ENCODE measurements at regions not wholly inside any gene's neighbourhood (a gene's known extent, or its start where the extent isn't known, plus 50 kb on each side); places are given as distances from the start of the nearest gene placed in this dataset.
"Not testable (repeated sequence)": the region's sequence is repeated elsewhere in the genome, so short reads cannot be mapped to it uniquely, and the experiment has no call there.

DNA sequence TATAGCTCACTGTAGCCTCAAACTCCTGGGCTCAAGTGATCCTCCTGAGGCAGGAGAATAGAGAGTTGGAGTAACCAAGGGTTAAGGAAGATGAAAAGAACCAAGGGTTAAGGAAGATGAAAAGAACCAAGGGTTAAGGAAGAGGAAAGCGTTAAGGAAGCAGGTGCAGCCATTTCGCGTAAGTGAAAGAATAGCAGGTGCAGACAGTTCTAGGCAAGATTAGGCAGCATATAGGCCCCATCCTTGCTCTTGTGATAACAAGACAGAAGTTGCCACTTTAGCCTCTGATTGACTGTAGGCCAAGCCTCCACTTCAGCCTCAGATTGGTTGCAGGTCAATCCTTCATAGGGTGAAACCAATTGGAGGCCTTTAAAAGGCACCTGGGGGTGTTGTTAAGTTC is 677.4 kb downstream of the PDCD6IP start:
- no peak for DNase-seq (ENCODE audit: low read depth in 2 of 2)

DNA sequence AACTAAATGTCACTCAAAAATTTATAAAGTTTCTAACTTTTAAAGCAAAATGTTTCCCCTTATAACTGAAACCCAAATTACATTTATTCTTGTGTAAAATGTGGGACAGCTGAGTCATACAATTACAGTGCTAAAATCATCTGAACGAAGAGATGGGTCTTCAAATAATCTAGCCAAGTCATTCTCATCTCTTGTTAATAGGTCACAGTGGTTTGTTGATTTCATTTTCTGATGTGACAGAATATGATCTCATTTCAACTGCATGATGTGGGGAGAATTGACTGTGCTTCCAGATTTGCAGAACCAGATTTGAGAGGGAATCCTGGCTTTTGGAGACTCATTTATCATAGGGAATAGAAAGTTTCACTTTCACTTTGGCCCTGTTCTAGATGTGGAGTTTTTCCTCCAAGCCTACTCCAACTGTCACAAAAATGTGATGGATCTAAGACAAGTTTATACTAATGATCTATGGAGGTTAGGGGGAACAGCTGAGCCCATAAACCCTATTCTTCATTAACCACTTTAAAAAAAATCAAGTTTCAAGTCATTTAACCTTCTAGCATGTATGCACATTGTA is 685.0 kb downstream of the PDCD6IP start:
- no peak for DNase-seq (ENCODE audit: low read depth in 2 of 2)

DNA sequence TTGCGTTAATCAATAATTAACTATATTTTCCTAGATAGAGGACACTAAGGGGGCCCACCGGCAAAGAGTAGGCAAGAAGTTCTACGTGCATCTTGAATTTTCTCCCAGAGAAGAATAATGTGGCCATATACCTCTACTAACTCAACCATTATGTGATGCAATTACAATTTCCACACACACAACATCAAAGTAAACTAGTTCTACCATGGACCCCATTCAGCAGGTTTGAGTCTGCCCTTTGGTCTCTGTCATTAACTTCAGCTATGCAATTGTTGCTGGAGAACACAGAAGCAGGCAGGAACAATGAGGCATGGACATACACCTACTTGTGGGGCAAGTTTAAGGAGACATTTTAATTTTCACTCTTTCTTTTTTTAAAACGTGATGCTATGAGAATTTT is 705.9 kb downstream of the PDCD6IP start:
- DNase-seq (ENCODE audit: low read depth in 2 of 2): no peak

DNA sequence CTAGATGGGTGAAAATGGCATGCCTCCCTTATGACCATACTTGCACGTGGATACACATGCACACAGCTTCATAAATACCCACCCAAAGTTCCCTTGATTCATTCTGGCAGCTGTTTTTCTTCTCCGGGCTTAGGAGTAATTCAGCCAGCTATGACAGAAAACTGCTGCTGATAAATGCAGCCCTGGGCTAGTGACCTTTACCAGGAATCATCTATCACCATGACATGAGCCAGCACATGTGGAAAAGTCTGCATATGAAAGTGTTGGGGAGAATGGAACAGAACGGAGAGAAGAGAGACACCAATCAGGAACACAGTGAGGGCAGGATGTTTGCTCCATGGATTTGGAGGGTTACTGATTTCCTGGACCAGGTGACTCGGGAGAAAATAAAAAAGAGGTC is 706.3 kb downstream of the PDCD6IP start:
- no peak for DNase-seq (ENCODE audit: low read depth in 2 of 2)

DNA sequence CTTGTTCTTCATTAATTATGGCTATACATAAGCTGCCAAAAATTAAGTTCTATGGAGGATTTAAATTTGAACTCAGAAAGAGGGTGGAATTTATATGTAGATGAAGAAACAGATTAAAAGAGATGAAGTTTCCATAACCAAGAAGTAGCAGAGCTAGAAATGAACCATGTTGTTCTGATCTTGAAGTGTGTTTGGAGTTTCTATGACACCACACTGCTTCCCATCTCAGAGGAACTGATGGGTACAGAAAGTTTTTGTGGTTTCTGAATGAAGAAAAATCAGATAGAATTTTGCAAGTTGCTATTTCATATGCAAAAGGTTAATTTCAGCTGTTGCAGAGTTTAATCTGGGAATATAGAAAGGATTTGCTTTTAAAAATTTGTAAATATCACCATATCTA is 710.3 kb downstream of the PDCD6IP start:
- no peak for DNase-seq (ENCODE audit: low read depth in 2 of 2)

DNA sequence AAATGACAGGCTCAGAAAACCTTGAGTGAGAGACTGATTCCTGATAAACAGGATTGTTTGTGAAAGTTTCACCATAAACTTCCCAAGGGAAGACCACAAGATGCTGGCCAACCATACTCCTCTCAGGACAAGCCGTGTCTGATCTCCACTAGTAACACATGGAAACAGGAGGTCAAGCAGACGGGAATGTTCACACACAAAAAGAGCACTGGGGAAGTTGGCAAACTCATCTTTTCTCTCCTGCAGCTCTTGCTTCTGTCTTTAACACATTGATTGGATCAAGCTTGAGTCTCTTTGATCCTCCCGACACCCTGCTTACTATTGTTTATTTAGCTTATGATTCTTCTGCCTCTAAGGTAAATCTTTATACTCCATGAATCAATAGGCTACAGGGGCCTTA is 713.5 kb downstream of the PDCD6IP start:
- no peak for DNase-seq (ENCODE audit: low read depth in 2 of 2)

DNA sequence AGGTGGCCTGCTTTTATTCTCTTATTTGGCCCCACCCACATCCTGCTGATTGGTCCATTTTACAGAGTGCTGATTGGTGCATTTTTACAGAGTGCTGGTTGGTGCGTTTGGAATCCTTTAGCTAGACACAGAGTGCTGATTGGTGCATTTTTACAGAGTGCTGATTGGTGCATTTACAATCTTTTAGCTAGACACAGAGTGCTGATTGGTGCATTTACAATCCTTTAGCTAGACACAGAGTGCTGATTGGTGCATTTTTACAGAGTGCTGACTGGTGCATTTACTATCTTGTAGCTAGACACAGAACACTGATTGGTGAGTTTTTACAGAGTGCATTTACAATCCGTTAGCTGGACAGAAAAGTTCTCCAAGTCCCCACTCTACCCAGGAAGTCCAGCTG is 720.6 kb downstream of the PDCD6IP start:
- not testable (repeated sequence) for DNase-seq (ENCODE audit: low read depth in 2 of 2)

DNA sequence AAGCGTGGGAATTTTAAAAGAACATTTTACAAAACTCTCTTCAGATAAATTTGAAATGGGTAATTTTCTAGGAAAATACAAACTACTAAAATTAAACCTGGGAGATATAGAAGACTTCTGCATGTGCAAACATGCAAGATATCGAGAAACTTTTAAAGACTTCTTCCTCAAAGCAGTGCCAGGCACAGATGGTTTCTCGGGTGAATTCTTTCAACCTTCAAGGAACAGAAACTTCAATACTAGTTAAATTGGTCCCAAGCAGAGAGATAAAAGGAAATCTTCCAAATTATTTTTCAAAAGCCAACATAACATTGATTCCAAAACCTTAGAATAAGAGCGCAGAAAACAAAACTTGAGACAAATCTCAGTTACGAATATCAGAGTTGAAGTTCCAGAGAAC is 732.7 kb downstream of the PDCD6IP start:
- DNase-seq (ENCODE audit: low read depth in 2 of 2): no peak

DNA sequence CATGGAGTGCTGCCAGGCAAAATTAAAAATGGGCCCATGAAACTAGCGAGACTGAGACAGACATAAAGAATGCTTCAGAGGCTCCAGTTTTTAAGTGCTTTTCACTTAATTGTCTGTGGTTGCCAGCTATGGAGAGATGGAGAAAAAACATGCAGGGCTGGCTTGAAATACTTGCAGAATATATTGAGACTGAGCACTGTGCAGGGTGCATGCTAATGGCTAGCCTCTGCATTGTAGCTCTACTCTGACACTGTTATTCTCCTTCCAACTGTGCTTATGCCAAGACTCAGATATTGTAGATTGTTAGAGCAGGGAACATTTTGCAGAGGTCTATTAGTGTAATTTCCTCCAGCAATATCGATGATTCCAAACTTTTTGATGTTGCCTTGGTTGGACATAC is 735.0 kb downstream of the PDCD6IP start:
- no peak for DNase-seq (ENCODE audit: low read depth in 2 of 2)

DNA sequence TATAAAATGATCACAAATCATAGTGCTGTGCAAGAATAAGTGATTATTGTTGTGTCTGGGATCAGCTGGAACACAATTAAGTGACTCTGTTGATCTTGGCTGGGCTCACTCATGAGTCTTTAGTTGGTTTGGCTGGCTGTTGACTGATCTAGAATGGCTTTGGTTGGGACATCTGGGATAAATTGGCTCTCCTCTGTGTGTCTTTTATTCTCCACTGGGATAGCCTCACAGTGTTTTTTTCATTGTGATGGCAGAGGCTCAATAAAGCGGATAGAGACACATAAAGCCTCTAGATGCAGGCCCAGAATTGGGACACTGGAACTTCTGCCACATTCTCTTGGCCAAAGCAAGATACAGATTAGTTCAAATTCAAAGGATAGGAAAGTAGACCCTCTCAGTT is 735.6 kb downstream of the PDCD6IP start:
- no peak for DNase-seq (ENCODE audit: low read depth in 2 of 2)

DNA sequence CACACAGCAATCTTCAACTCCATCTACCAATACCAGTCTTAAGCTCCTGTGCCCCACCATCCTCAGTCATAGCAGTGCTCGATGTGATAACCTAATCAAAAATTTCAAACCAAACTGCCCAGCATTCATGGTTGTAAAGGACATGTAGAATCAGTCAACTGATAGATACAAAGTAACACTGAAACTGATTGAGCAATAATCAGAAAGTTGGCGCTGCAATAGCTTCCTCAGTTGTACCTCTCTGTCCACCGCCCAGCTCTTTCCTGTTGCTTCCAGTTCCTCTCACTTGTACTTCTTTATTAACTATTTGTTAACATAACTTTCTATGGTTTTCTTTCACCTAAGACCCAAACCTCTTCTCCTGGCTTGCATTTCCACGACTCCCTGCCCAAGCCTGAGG is 745.7 kb downstream of the PDCD6IP start:
- DNase-seq (ENCODE audit: low read depth in 2 of 2): no peak

DNA sequence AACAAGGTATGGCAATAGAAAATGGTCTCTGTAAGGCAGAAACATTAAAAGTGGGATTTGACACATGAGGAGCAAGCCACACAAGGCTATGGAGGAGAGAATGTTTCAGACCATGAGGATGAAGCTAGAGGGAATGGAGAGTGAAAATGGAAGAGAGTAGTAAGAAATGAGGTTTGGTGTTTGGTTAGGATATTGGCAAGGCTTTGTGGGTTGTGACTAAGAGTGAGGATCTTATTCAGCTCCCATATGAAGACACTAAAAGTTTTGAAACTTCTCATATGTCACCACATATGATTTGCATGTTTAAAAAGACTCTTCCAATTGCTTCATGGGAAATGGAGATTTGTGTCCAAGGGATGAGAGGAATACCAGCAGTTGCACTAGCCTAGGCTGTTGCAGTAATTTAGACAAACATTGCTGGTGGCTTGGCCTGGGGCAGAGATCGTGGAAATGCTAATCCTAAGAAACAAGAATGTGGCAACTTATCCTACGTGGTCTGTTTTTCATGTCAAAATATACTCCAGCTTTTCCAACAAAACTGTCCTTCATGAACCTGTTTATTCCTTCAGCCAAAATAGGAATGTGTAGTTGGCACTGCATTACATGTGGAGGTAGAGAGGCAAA is 749.0 kb downstream of the PDCD6IP start:
- no peak for DNase-seq (ENCODE audit: low read depth in 2 of 2)

DNA sequence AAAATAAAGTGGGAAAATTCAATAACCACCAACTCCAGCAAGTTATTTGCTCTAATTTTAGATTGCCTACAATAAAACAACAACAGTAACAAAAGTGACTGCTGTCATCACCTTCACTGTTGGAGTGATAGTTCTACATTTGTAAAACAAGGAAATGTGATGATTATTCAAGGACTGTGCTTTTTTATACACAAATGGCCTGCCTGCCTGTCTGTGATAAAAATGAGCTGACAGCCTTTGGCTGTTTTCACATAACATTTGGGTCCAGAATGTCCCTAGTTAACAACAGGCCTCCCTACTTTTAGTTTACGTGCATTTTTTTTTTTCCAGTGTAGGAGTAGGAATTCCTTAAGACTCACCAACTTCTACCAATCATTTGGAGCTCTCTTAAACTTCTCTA is 768.8 kb downstream of the PDCD6IP start:
- no peak for DNase-seq (ENCODE audit: low read depth in 2 of 2)

DNA sequence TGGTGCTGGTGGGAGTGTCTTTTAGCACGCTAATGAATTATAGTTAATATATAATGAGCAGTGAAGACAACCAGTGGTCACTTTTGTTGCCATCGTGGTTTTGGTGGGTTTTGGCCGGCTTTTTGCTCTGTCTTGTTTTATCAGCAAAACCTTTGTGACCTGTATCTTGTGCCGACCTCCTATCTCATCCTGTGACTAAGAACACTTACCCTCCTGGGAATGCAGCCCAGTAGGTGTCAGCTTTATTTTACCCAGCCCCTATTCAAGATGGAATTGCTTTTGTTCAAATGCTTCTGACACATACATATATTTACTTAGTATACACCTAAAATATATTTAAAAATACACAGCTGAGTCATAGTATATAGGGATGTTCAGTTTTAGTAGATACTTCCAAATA is 770.3 kb downstream of the PDCD6IP start:
- no peak for DNase-seq (ENCODE audit: low read depth in 2 of 2)

DNA sequence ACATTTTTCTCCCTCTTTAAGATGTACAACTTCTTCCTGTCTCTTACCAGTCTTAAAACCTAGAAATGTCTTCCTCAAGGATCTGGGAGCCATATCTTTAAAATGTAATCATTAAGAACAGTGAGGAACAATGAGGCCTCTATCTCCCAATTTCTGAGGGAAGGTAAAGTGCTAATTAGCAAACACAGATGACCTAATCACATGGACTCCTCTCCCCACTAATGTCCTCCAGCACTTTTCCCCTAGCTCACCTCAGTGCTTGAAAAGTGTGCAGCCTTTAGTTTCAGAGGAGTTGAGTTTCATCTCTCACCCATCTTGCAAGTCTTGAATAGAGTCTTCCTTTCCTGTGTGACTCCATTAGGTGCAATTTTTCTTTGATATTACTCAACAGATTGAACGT is 771.0 kb downstream of the PDCD6IP start:
- no peak for DNase-seq (ENCODE audit: low read depth in 2 of 2)

DNA sequence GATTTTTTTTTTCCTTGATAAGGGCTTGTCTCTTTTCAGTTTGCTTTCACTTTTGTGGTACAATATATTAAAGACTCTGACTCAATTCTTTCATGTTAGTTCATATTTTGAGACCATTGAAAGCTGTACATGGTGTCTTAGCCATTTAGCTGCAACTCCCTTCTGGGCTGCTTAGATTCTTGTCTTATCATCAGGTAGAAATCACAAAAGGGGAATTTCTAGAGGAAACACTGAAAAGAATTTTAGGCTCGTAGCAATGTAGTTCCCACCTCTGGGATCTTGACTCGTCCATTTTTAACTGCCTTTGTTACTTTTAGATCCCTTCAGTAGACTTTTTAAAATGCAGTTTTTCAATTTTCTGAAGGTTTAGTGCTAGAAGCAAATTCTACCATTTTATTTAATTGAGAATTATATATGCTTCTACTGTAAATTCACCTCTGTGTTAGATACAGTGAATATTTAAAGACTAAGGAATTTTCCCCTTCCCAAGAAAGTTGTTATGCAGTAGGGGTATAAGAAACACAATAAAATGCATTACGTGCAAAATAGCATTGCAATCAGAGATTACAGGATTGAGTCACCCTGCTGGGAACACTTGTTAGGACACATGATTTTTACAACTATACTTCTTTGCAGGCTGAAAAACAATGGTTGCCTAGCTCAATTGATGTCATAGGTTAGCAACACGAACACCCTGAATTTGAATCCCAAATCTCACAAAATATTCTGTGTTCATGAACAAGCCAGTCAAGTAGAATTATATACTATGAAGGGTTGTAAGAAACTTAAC is 772.7 kb downstream of the PDCD6IP start:
- no peak for DNase-seq (ENCODE audit: low read depth in 2 of 2)

DNA sequence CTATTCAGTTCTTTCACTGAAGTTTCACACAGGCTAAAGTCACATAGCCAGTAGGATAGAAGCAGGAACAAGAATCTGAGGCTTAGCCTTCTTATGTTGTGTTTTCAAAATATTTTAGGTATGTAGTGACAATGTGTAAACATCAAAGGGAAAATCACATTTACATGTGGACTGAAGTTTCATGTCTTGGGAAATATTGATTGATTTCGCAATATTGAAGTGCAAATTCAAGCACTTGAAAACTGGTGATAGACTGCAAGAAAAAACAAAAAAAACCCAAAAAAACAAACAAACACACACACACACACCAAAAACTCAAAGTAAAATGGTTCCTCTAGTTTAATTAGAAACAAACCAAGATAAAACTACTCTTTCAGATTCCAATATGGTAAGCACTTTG is 773.3 kb downstream of the PDCD6IP start:
- no peak for DNase-seq (ENCODE audit: low read depth in 2 of 2)

DNA sequence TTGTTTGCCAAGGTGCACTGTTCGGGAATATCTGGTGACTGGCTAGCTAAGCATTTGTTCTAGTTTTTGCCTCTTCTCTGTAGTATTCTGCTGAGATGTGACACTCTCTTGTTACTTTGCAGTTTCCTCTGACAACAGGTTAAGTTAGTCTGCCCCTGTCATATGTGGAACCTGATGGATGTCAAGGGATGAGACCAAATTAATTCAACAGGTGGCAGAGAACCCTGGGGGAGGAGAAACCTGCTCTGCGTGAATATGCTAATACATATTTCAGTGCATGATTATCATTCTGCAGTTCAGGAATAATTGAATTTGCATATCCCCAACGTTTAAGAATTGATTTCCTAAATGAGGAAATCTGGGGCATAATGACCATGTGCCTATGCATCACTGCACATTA is 777.3 kb downstream of the PDCD6IP start:
- no peak for DNase-seq (ENCODE audit: low read depth in 2 of 2)

DNA sequence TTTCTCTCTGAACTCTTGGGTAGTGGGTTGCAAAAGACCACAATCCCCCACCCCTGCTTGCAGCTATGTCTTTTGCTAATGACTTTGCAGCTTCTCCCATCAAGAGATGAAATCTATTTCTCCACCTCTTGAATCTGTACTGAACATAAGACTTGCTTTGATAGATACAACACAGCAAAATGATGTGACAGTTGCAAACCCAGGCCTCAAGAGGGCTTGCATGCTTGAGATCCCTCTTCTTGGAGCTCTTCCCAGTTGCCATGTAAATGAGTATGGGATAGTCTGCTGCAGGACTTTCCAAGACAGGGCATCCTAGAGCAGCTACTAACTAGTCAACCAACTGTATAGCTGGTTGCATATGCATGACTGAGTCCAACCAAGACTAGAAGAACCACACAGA is 783.6 kb downstream of the PDCD6IP start:
- no peak for DNase-seq (ENCODE audit: low read depth in 2 of 2)

DNA sequence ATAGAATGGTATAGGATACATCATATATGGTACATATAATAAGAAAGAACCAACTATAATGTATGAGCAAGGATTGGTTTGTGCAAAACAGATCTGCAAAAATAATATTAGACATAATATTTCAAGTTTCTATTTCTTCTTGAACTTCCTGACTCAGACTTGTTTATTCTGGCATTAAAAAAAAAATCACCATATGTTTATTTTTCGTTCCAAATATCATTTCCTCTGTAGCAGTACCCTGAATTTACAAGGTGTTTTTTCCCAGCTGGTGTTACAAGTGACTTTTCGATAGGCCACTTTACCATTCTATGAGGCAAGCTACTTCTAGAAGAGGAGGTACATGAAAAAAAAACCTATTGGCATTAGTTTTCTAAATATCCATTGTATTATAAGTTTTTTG is 785.0 kb downstream of the PDCD6IP start:
- DNase-seq (ENCODE audit: low read depth in 2 of 2): no peak

DNA sequence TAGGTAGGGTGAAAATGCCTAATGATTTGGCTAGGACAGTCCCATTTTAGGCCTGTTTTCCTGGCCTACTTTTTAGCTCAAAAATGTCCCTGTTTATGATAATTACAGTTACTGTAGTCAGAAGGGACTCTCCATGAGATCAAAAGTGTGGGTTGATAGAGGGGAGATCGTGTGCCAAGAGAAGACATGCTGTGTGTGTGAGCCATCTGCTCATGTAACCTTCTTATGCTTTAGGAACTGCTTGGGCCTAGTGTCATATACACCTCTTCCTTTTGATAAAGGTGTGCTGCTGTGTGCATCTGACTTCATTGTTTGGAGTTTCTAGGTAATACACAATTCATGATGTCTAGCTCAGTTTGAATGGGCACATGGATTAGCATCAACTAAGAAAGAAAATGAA is 786.5 kb downstream of the PDCD6IP start:
- no peak for DNase-seq (ENCODE audit: low read depth in 2 of 2)

DNA sequence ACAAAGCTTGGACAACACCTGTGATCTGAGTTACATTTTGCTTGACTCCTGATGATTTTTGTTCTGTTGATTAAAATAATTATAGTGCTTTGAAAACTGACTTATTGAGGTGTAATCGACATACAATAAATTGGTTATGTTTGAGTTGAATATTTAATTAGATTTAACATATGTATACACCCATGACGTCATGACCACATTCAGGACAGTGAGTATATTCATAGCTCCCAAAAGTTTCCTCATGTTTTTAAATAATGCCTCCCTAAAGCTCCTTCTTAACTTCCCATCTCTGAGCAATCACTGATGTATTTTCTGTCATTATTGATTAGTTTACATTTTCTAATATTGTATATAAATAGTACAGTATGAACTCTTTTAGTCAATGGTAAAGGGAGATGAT is 801.2 kb downstream of the PDCD6IP start:
- DNase-seq (ENCODE audit: low read depth in 2 of 2): no peak

DNA sequence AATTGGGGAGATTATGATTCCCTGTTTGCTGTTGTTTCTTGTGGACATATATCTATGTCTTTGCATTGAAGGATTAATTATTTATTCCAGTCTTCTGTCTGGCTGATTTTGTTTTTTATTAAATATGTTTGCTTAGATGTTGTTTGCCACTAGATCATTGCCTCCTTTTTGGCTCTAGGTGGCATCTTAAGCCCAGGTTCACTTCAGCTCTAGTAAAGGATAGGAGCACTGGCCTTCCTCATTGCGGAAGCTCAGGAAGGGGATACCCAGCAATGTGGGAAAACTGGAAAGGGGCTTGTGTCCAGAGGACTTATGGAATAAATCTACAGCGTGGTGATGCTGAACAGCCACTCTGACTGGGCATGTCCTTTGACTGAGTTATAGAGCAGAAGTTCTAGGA is 821.6 kb downstream of the PDCD6IP start:
- no peak for DNase-seq (ENCODE audit: low read depth in 2 of 2)
